ENCODE measurements at regions not wholly inside any gene's neighbourhood (a gene's known extent, or its start where the extent isn't known, plus 50 kb on each side); places are given as distances from the start of the nearest gene placed in this dataset.

DNA sequence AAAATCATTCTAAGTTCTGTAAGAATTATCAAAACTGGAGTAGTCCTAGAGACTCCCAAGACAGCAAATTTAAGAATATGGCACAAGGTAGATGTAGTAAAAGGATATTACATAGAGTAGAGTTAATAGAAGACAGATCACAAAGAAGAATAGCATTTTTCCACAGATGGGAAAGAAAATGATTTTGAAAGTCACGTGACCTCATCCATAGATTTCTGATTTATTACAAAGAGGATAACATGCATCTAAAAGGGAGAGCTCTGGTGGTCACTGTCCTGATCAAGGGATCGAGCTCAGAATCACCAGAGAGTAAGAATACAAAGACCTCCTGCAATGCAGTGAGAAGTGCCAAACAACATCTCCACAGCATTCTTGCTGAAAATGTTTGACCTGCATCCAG is 354.4 kb downstream of the TBL1XR1 start:
- H3K4me3 Mint-ChIP-seq, result no peak overlapping the region
- Histone ChIP-seq H2BK15ac (ENCODE audit: low read depth, low read length) (no peak overlapping the region), H3K18ac (ENCODE audit: insufficient read length, low read depth, low read length) (no peak overlapping the region), H2BK120ac (ENCODE audit: low read depth, low read length, poor library complexity, severe bottlenecking) (no peak overlapping the region), H3K56ac (ENCODE audit: insufficient read length, low read depth, low read length) (no peak overlapping the region), H2BK5ac (ENCODE audit: insufficient read length, low read length) (no peak overlapping the region), H3K27me3 (ENCODE audit: insufficient read depth, low read length) (no peaks in the 10 kb centered on the region), H2AK5ac (ENCODE audit: insufficient read length, low read length) (no peak overlapping the region), H3K79me2 (ENCODE audit: insufficient read depth, low read length) (no peaks in the 10 kb centered on the region), H2BK12ac (ENCODE audit: insufficient read length, low read depth, low read length) (no peak overlapping the region), H3K14ac (ENCODE audit: insufficient read depth, low read length) (no peak overlapping the region), H3K9me3 (ENCODE audit: control insufficient read depth, low read depth, low read length) (no peaks in the 10 kb centered on the region), H3K23me2 (ENCODE audit: insufficient read length, low read depth, low read length, poor library complexity, severe bottlenecking) (no peaks in the 10 kb centered on the region), H4K8ac (replicated peaks; ENCODE audit: insufficient read length, low read depth, low read length) (no peak overlapping the region), H3K4ac (ENCODE audit: low read depth, low read length) (no peak overlapping the region), H4K20me1 (ENCODE audit: control insufficient read depth, insufficient read depth, insufficient read length) (no peaks in the 10 kb centered on the region), H4K5ac (ENCODE audit: insufficient read length, low read depth, low read length) (no peak overlapping the region), H3K23ac (ENCODE audit: insufficient read length, low read depth, low read length) (no peak overlapping the region), H3K4me2 (ENCODE audit: insufficient read depth, insufficient read length, low read length) (no peak overlapping the region), H3K9ac (ENCODE audit: extremely low read depth, insufficient read length, low read length) (no peak overlapping the region), H3K79me1 (ENCODE audit: insufficient read depth, low read depth, low read length, poor library complexity, severe bottlenecking) (no peaks in the 10 kb centered on the region), H4K91ac (ENCODE audit: insufficient read length, low read depth, low read length) (no peak overlapping the region), H2BK20ac (ENCODE audit: low read depth, low read length, poor library complexity, severe bottlenecking) (no peak overlapping the region), H2AFZ (ENCODE audit: low read length) (no peak overlapping the region), H3K4me1 (ENCODE audit: insufficient read depth, low read length) (no peaks in the 10 kb centered on the region), H3T11ph (ENCODE audit: low read length) (no peak overlapping the region), H3K27ac (ENCODE audit: insufficient read length, low read depth, low read length) (no peak overlapping the region)
- no CpG with 5 or more reads among the region's 2 CpGs for WGBS (ENCODE audit: extremely low coverage, insufficient read length, low lambda C conversion rate)
- no peak overlapping the region for H3K27ac Mint-ChIP-seq
- H3K27me3 Mint-ChIP-seq (ENCODE audit: low read depth), result no peaks in the 10 kb centered on the region
- peaks cover 0 to 2% of the 10 kb centered on the region in 2 experiments; a peak in 1 of 4 replicates for H3K4me1 Mint-ChIP-seq
- DNase-seq, result no peak
- TF ChIP-seq, protein P1, sequence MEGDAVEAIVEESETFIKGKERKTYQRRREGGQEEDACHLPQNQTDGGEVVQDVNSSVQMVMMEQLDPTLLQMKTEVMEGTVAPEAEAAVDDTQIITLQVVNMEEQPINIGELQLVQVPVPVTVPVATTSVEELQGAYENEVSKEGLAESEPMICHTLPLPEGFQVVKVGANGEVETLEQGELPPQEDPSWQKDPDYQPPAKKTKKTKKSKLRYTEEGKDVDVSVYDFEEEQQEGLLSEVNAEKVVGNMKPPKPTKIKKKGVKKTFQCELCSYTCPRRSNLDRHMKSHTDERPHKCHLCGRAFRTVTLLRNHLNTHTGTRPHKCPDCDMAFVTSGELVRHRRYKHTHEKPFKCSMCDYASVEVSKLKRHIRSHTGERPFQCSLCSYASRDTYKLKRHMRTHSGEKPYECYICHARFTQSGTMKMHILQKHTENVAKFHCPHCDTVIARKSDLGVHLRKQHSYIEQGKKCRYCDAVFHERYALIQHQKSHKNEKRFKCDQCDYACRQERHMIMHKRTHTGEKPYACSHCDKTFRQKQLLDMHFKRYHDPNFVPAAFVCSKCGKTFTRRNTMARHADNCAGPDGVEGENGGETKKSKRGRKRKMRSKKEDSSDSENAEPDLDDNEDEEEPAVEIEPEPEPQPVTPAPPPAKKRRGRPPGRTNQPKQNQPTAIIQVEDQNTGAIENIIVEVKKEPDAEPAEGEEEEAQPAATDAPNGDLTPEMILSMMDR (conservative IDR thresholded peaks at IDR 0.05), result no peak
- no peaks in the 10 kb centered on the region for H3K9me3 Mint-ChIP-seq
- H3K36me3 Mint-ChIP-seq (ENCODE audit: insufficient read depth in 1 of 3, low read depth in 3 of 3), result no peaks in the 10 kb centered on the region

Data from H9 (cell line).